Endothelial cell of umbilical vein (primary cell): ENCODE measurements at regions not wholly inside any gene's neighbourhood (a gene's known extent, or its start where the extent isn't known, plus 50 kb on each side); places are given as distances from the start of the nearest gene placed in this dataset.
"Not testable (repeated sequence)": the region's sequence is repeated elsewhere in the genome, so short reads cannot be mapped to it uniquely, and the experiment has no call there.

ENCODE experiments used
- BruUV-seq: library from RNA; stranded (reverse); fragments of 400-500 nt; replicated peaks from 2 replicates; lab custom pipeline; 2021; lab: Mats Ljungman, UMichigan
- CTCF ChIA-PET: fragments of 300-600, 350-600 bp; sonication (Branson Sonifier 250); formaldehyde crosslinking; loops from one replicate; lab custom pipeline; 2021; ENCODE audit warnings: antibody characterized with exemption, inconsistent platforms; lab: Charles Lee
- POLR2A ChIA-PET: fragments of 300-600, 350-600 bp; sonication (Branson Sonifier 250); formaldehyde crosslinking; loops from one replicate; lab custom pipeline; 2021; ENCODE audit warnings: antibody characterized with exemption, inconsistent platforms; lab: Charles Lee
- DNase-seq: peaks from one replicate; pipeline ENCODE4 v3.0.0-alpha.2; 2011; ENCODE audit warnings: low read depth, low spot score
- FAIRE-seq: peaks from 2 replicates; lab custom pipeline; 2011; peaks lifted over from hg19 to GRCh38; lab: Jason Lieb, UNC
- H2AFZ ChIP-seq: 2 replicates; pipeline ENCODE4 v1.6.0; 2012; ENCODE audit warnings: low read depth, low read length, control low read depth, inconsistent platforms
- H3K27ac ChIP-seq: 2 replicates; pipeline ENCODE4 v1.5.1; 2011; ENCODE audit warnings: low read depth, mild to moderate bottlenecking, control low read depth, low read length, moderate library complexity; ENCODE audit not compliant: insufficient read depth
- H3K27me3 ChIP-seq, 2 experiments: 2 replicates each; pipeline versions ENCODE4 v1.6.0 to v1.6.1; 2011; ENCODE audit warnings: low read length in 2 of 2, mixed read lengths in 1 of 2; ENCODE audit not compliant: control insufficient read depth in 2 of 2, insufficient read depth in 2 of 2
- H3K36me3 ChIP-seq, 2 experiments: 2 replicates in 1 of 2; 3 replicates in 1 of 2; pipeline ENCODE4 v1.5.1; 2011; ENCODE audit warnings: low read length in 2 of 2, mild to moderate bottlenecking in 1 of 2, moderate library complexity in 1 of 2; ENCODE audit not compliant: control insufficient read depth in 2 of 2, insufficient read depth in 2 of 2; ENCODE audit errors: extremely low read depth in 1 of 2
- H3K4me1 ChIP-seq: 3 replicates; pipeline ENCODE4 v1.5.1; 2011; ENCODE audit warnings: mild to moderate bottlenecking, low read length; ENCODE audit not compliant: control insufficient read depth, insufficient read depth; ENCODE audit errors: extremely low read depth
- H3K4me2 ChIP-seq: 2 replicates; pipeline ENCODE4 v1.6.1; 2011; ENCODE audit warnings: low read length, control low read depth, mixed read lengths; ENCODE audit not compliant: insufficient read depth
- H3K4me3 ChIP-seq, 3 experiments: fragments of 200-600 bp in 1 of 3; sonication (generic), shearing (Covaris generic) in 1 of 3; replicated peaks in 1 of 3; 2 replicates each; pipeline ENCODE4 v1.5.1; 2011 to 2016; ENCODE audit warnings: control low read depth in 3 of 3, low read length in 3 of 3, mild to moderate bottlenecking in 2 of 3, inconsistent platforms in 1 of 3, low read depth in 1 of 3, moderate library complexity in 1 of 3; ENCODE audit not compliant: insufficient read depth in 1 of 3
- H3K79me2 ChIP-seq: 2 replicates; pipeline ENCODE4 v1.6.0; 2012; ENCODE audit warnings: low read length, inconsistent platforms; ENCODE audit not compliant: control insufficient read depth, insufficient read depth
- H3K9ac ChIP-seq: replicated peaks from 2 replicates; pipeline ENCODE3; 2011; ENCODE audit warnings: low read length, control low read depth; ENCODE audit not compliant: insufficient read depth; ENCODE audit errors: extremely low read depth
- H3K9me1 ChIP-seq: replicated peaks from 3 replicates; pipeline ENCODE4 v1.6.0; 2011; ENCODE audit warnings: mild to moderate bottlenecking, low read length; ENCODE audit not compliant: control insufficient read depth, insufficient read depth; ENCODE audit errors: extremely low read depth
- H3K9me3 ChIP-seq: replicated peaks from 2 replicates; pipeline ENCODE4 v1.5.1; 2012; ENCODE audit warnings: low read length, inconsistent platforms; ENCODE audit not compliant: control insufficient read depth, insufficient read depth
- H4K20me1 ChIP-seq: replicated peaks from 2 replicates; pipeline ENCODE3; 2011; ENCODE audit warnings: mild to moderate bottlenecking, low read length; ENCODE audit not compliant: control insufficient read depth, insufficient read depth; ENCODE audit errors: extremely low read depth
- dilution Hi-C: fragments of 300-500 bp; cut with MboI; formaldehyde crosslinking; loops from one replicate; pipeline ENCODE4 v1.15.0; 2019; ENCODE audit warnings: low sequenced_read_pairs; ENCODE audit not compliant: extremely low pct_ligation_motif_present
- intact Hi-C: fragments of 100-400 bp; cut with micrococcal nuclease; formaldehyde crosslinking; loops from one replicate; pipeline ENCODE4 v1.10.0; 2022

- H3K27ac ChIP-seq, H2AFZ ChIP-seq, H3K36me3 ChIP-seq, POLR2A ChIA-PET, H3K4me1 ChIP-seq, dilution Hi-C loops, H3K9me1 ChIP-seq, DNase-seq, H3K9ac ChIP-seq, H3K4me3 ChIP-seq, intact Hi-C loops, BruUV-seq, H3K27me3 ChIP-seq, CTCF ChIA-PET, H3K79me2 ChIP-seq, H3K9me3 ChIP-seq, FAIRE-seq, H4K20me1 ChIP-seq, H3K4me2 ChIP-seq: not testable (repeated sequence)
These were observed 187.2 kb upstream of the IRF2BP2 start for GRCh38 chr1:234797216-234797615.

DNA sequence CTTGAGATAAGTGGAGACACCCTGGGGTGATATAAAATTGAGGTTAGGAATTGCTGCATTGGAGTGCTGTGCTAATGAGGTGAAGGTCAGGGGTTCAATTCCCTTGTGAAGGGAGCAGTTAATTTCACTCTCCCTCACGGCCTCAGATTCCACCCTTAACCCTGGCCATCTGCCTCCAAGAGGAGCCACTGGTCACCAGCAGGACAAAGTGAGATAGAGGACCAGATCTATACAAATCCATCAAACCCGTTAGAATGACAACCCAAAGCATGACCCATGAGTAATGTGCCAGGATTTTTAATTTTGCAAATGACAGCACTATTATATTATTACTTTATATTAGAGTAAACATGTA, 186.4 kb upstream of the IRF2BP2 start:
- H4K20me1 ChIP-seq, H3K36me3 ChIP-seq, FAIRE-seq, H3K27me3 ChIP-seq, dilution Hi-C loops, H2AFZ ChIP-seq, H3K79me2 ChIP-seq, DNase-seq, H3K4me3 ChIP-seq, H3K27ac ChIP-seq, BruUV-seq, H3K9me1 ChIP-seq, H3K9ac ChIP-seq, POLR2A ChIA-PET, CTCF ChIA-PET, intact Hi-C loops, H3K9me3 ChIP-seq, H3K4me2 ChIP-seq, H3K4me1 ChIP-seq: not testable (repeated sequence)

DNA sequence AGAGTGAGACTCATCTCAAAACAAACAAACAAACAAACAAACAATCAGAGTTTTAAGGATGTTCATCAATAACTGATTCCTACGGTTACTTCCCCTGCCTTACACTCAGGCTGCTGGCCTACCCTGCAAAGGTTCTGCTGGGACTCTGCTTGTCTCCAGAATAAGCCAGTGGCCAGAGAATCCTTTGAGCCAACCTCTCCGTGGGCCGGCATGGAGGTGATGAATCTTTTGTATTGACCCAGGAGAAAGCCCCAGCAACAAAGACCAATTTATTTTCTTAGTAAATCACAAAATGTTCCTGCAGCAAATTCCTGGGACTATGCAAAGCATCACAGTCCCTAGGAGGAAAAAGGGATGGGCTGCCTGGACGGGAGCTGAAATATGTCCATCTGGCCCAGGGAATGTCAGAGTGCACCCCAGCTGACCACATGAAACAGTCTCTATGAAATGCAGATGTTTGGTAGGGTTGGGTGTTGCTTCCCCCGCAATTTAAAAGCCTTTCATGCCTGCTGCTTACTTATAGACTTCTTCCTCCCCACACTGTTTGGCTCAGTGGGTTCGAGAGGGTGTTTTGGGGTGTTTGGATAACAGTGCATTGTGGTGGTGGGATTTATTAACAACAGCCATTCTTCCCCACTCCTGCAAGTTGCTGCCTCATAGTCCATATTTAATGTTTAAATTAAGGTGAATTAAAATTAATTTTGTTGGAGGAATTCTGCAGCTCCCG, 185.9 kb upstream of the IRF2BP2 start:
- H3K36me3 ChIP-seq, H3K9me1 ChIP-seq, H3K27me3 ChIP-seq, H2AFZ ChIP-seq, H3K4me1 ChIP-seq, H3K4me2 ChIP-seq, CTCF ChIA-PET, FAIRE-seq, intact Hi-C loops, H3K9me3 ChIP-seq, POLR2A ChIA-PET, H4K20me1 ChIP-seq, H3K4me3 ChIP-seq, BruUV-seq, H3K27ac ChIP-seq, dilution Hi-C loops, H3K9ac ChIP-seq, H3K79me2 ChIP-seq, DNase-seq: not testable (repeated sequence)

GRCh38 chr1:234795007-234795406, 185.0 kb upstream of the IRF2BP2 start:
- H3K27ac ChIP-seq, BruUV-seq, H3K9me1 ChIP-seq, CTCF ChIA-PET, H3K27me3 ChIP-seq, FAIRE-seq, intact Hi-C loops, POLR2A ChIA-PET, H3K79me2 ChIP-seq, H3K9ac ChIP-seq, H3K36me3 ChIP-seq, H3K4me1 ChIP-seq, dilution Hi-C loops, H3K4me3 ChIP-seq, H4K20me1 ChIP-seq, DNase-seq, H3K9me3 ChIP-seq, H2AFZ ChIP-seq, H3K4me2 ChIP-seq: not testable (repeated sequence)
